Lower lobe of right lung (tissue), 2 donors: ENCODE measurements at regions not wholly inside any gene's neighbourhood (a gene's known extent, or its start where the extent isn't known, plus 50 kb on each side); places are given as distances from the start of the nearest gene placed in this dataset.

Experiments used
- ATAC-seq, 2 donors: fragments of 200-7000 bp; cut with Tn5 transposase; one replicate each; pipeline ENCODE4 v1.9.1; 2020 to 2022; ENCODE audit warnings: mild to moderate bottlenecking in 2 of 2, moderate library complexity in 2 of 2
- DNase-seq: peaks from one replicate; pipeline ENCODE4 v3.0.0-alpha.2; 2020
- H3K27ac ChIP-seq: fragments of 200-600 bp; one replicate; pipeline ENCODE4 v1.8.0; 2022
- H3K27me3 ChIP-seq: fragments of 200-600 bp; one replicate; pipeline ENCODE4 v1.8.0; 2022; ENCODE audit warnings: low read depth
- H3K36me3 ChIP-seq: fragments of 200-600 bp; one replicate; pipeline ENCODE4 v1.8.0; 2022; ENCODE audit warnings: mild to moderate bottlenecking
- H3K4me1 ChIP-seq: fragments of 200-600 bp; one replicate; pipeline ENCODE4 v1.8.0; 2022
- H3K4me3 ChIP-seq: fragments of 200-600 bp; one replicate; pipeline ENCODE4 v1.8.0; 2022; ENCODE audit warnings: mild to moderate bottlenecking
- H3K9me3 ChIP-seq: fragments of 200-600 bp; one replicate; pipeline ENCODE4 v1.8.0; 2022
- CTCF ChIP-seq: fragments of 200-600 bp; IDR thresholded peaks from one replicate; pipeline ENCODE4 v1.8.0; 2022; ENCODE audit warnings: antibody characterized with exemption, mild to moderate bottlenecking
- intact Hi-C: fragments of 100-400 bp; cut with DNase I; formaldehyde crosslinking; loops from one replicate; pipeline ENCODE4 v1.11.0; 2022
- donor health status: DM: no; HTN: yes; CAD: no; lungs with severe emphysema.

GRCh38 chr6:71592643-71593042, 293.7 kb upstream of the RIMS1 start:
- H3K4me1 ChIP-seq: no peaks in the 10 kb centered on the region
- H3K4me3 ChIP-seq: no peak overlapping the region
- no peak overlapping the region for H3K27ac ChIP-seq
- H3K27me3 ChIP-seq: no peaks in the 10 kb centered on the region
- ATAC-seq (no peak), DNase-seq (no peak)
- intact Hi-C loops: no loop called here
- no peak for TF ChIP-seq CTCF
- no peaks in the 10 kb centered on the region for H3K36me3 ChIP-seq
- no peaks in the 10 kb centered on the region for H3K9me3 ChIP-seq

GRCh38 chr6:71599359-71599758, 287.0 kb upstream of the RIMS1 start:
- no peaks in the 10 kb centered on the region for H3K27me3 ChIP-seq
- no peak overlapping the region for H3K27ac ChIP-seq
- H3K4me3 ChIP-seq: no peak overlapping the region
- ATAC-seq (no peak), DNase-seq (no peak)
- no peak for TF ChIP-seq CTCF
- no peaks in the 10 kb centered on the region for H3K9me3 ChIP-seq
- intact Hi-C loops: no loop called here
- no peaks in the 10 kb centered on the region for H3K36me3 ChIP-seq
- no peaks in the 10 kb centered on the region for H3K4me1 ChIP-seq

- no peak for ATAC-seq
Observed at GRCh38 chr6:71602385-71603007, 283.9 kb upstream of the RIMS1 start.

GRCh38 chr6:71603021-71603420, 283.3 kb upstream of the RIMS1 start:
- TF ChIP-seq CTCF: no peak
- ATAC-seq (no peak), DNase-seq (no peak)
- intact Hi-C loops: no loop called here
- no peaks in the 10 kb centered on the region for H3K27me3 ChIP-seq
- no peaks in the 10 kb centered on the region for H3K4me1 ChIP-seq
- no peak overlapping the region for H3K4me3 ChIP-seq
- no peaks in the 10 kb centered on the region for H3K9me3 ChIP-seq
- H3K27ac ChIP-seq: no peak overlapping the region
- no peaks in the 10 kb centered on the region for H3K36me3 ChIP-seq

More at GRCh38 chr6:71602385-71603007, 283.9 kb upstream of the RIMS1 start:
- no peaks in the 10 kb centered on the region for H3K9me3 ChIP-seq
- H3K4me3 ChIP-seq: no peak overlapping the region
- no peak overlapping the region for H3K27ac ChIP-seq
- intact Hi-C loops: no loop called here
- no peaks in the 10 kb centered on the region for H3K27me3 ChIP-seq
- DNase-seq: no peak
- TF ChIP-seq CTCF: no peak
- no peaks in the 10 kb centered on the region for H3K36me3 ChIP-seq
- H3K4me1 ChIP-seq: no peaks in the 10 kb centered on the region

GRCh38 chr6:71608646-71609045, 277.7 kb upstream of the RIMS1 start:
- Histone ChIP-seq H3K27ac (no peak overlapping the region), H3K9me3 (no peaks in the 10 kb centered on the region), H3K4me1 (no peaks in the 10 kb centered on the region), H3K4me3 (no peak overlapping the region), H3K27me3 (no peaks in the 10 kb centered on the region), H3K36me3 (no peaks in the 10 kb centered on the region)
- ATAC-seq: no peak
- no peak for DNase-seq
- intact Hi-C loops: no loop called here
- no peak for TF ChIP-seq CTCF

- intact Hi-C loops: no loop called here
- ATAC-seq (no peak), DNase-seq (no peak)
- no peaks in the 10 kb centered on the region for H3K9me3 ChIP-seq
- H3K27me3 ChIP-seq: no peaks in the 10 kb centered on the region
- H3K27ac ChIP-seq: no peak overlapping the region
- no peak overlapping the region for H3K4me3 ChIP-seq
- TF ChIP-seq CTCF: no peak
- H3K36me3 ChIP-seq: no peaks in the 10 kb centered on the region
- no peaks in the 10 kb centered on the region for H3K4me1 ChIP-seq
Observed at GRCh38 chr6:71619836-71620235, 266.5 kb upstream of the RIMS1 start.
